ENCODE measurements at regions not wholly inside any gene's neighbourhood (a gene's known extent, or its start where the extent isn't known, plus 50 kb on each side); places are given as distances from the start of the nearest gene placed in this dataset.

DNA sequence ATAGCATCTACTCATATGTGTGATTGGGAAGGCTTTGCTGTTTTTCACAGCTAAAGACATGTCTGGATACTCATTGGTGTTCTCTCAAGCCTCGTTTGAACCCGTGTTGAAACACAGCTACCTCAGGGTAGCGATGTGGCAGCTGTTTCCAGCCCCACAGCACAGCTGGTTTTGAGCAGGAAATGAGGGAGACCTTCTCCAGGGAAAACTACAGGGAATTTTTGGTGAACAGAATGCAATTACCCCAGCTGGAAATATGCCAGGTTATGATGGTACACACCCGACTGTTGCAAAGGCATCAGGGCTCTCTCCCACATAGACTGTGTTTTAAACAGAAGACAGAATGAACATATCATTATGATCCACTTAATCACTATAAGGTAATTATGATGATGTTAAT is 828.9 kb downstream of the VRK1 start:
- TF ChIP-seq, protein P1, sequence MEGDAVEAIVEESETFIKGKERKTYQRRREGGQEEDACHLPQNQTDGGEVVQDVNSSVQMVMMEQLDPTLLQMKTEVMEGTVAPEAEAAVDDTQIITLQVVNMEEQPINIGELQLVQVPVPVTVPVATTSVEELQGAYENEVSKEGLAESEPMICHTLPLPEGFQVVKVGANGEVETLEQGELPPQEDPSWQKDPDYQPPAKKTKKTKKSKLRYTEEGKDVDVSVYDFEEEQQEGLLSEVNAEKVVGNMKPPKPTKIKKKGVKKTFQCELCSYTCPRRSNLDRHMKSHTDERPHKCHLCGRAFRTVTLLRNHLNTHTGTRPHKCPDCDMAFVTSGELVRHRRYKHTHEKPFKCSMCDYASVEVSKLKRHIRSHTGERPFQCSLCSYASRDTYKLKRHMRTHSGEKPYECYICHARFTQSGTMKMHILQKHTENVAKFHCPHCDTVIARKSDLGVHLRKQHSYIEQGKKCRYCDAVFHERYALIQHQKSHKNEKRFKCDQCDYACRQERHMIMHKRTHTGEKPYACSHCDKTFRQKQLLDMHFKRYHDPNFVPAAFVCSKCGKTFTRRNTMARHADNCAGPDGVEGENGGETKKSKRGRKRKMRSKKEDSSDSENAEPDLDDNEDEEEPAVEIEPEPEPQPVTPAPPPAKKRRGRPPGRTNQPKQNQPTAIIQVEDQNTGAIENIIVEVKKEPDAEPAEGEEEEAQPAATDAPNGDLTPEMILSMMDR (IDR thresholded peaks at IDR 0.05; ENCODE audit: insufficient read depth, low read length, missing control alignments), result no peak
- no peak for DNase-seq (ENCODE audit: low read depth, low spot score)
- CTCF ChIA-PET, result no interaction called here
- H3K4me3 ChIP-seq (ENCODE audit: low read depth, low read length), result no peak overlapping the region
- POLR2A ChIA-PET, result no interaction called here

DNA sequence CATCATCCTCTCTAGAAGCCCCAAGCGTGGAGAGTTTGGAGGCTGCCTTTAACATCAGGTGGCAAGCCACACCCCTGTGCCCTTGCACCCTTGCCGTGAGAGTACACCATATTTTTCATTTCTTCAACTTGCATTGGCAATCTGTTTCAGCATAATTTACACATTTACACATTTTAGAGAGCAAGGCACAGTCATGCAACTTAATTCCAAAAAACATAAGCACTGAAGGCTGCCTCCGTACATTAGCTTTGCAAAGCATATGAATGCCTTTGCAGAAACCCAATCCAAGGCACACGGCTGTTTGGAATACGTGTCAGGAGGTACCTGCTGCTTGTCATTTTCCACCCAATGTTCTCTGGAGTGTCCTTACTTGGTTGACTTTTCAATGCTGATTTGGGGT is 833.1 kb downstream of the VRK1 start:
- TF ChIP-seq, protein P1 (IDR thresholded peaks at IDR 0.05; ENCODE audit: insufficient read depth, low read length, missing control alignments), result no peak
- ChIA-PET POLR2A (no interaction called here), CTCF (no interaction called here)

DNA sequence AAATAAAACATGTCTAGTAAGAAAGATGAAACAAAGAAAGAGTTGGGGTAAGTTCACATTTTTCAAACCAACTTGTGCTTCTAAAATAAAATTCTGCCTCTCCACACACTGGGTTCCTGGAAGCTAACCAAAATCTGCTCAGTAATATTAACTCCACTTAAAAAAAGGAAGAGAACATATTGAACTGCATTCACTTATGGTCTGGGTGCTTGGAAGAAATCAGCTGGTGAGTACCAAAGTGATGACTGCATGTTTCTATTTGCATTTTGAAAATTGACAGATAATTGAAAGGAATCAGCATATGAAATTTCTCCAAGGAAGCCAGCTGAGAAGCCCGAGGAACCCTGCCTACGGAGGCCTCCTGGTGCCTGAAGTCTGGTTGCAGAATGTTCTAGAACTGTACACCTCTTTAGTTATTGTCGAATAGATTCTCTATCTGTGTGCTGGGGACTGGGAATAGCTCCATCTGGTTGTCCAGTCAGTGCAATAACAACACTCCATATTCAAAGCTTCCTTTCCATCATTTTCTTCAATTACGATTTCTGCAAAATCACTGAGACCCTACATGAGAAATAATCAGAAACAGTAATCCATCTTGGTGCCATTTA is 836.1 kb downstream of the VRK1 start:
- DNase-seq (ENCODE audit: low read depth, low spot score), result no peak
- ChIA-PET CTCF (no interaction called here), POLR2A (no interaction called here)
- TF ChIP-seq, protein P1 (IDR thresholded peaks at IDR 0.05; ENCODE audit: insufficient read depth, low read length, missing control alignments), result no peak
- no peak overlapping the region for H3K4me3 ChIP-seq (ENCODE audit: low read depth, low read length)

More for the DNA sequence above, 833.1 kb downstream of the VRK1 start:
- DNase-seq (ENCODE audit: low read depth, low spot score), result no peak
- H3K4me3 ChIP-seq (ENCODE audit: low read depth, low read length), result no peak overlapping the region

DNA sequence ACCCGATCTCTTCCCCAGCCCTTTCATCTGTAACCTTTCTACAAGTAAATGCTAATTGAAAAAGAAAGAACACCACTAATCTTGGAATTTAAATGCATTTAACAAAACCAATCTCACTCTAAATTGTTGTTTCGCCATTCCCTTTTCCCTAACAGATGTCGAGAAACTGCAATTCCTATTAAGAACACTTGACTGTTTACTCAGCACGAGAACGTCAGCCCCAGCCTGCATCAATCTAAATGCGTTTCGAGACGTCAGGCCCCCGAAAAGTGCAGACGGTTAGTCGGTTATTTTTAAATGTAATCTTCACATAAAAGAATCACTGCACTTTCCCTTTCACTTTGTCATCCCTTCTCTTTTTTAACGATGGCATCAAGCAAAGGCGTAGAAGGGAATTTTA is 837.6 kb downstream of the VRK1 start:
- TF ChIP-seq, protein P1 (IDR thresholded peaks at IDR 0.05; ENCODE audit: insufficient read depth, low read length, missing control alignments), result no peak
- H3K4me3 ChIP-seq (ENCODE audit: low read depth, low read length), result no peak overlapping the region
- POLR2A ChIA-PET, result no interaction called here
- no peak for DNase-seq (ENCODE audit: low read depth, low spot score)
- CTCF ChIA-PET, result no interaction called here

DNA sequence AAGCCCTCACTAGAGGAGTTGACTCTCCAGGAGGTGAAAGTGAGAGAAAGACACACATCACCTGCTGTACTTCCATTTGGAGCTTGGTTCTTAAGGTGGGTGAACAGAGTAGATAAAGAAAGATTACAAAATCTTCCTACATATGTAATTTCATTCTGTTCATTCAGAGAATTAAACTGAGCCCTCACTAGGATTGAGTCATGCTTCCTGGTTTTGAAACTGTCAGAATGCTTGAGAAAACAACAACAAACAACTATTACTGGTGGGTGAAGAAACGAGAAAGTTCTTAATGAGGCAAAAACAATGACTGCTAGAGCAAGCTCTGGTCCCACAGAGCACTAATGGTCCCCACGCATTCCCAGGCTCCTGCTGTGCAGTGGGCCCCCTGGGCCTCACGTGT is 841.7 kb downstream of the VRK1 start:
- no peak overlapping the region for H3K4me3 ChIP-seq (ENCODE audit: low read depth, low read length)
- TF ChIP-seq, protein P1 (IDR thresholded peaks at IDR 0.05; ENCODE audit: insufficient read depth, low read length, missing control alignments), result no peak
- CTCF ChIA-PET, result no interaction called here
- DNase-seq (ENCODE audit: low read depth, low spot score), result no peak
- POLR2A ChIA-PET, result no interaction called here

DNA sequence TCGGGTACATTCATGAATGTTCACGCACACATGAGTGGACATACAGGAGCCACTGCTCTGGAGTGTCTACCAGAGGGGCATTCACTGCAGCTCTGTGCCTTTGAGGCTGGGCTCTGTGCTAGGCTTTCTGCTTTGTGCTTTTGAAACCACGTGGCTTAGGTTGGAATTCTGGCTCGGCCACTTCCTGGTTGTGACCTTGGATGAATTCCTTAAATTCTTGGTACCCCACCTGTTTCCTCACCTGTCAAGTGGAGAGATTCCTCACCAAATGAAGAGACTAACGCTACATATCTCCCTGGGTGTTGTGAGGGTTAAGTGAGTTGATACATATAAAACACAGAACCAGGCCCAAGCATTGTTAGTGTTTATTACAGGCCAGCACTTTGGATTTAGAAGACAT is 842.8 kb downstream of the VRK1 start:
- DNase-seq (ENCODE audit: low read depth, low spot score), result no peak
- TF ChIP-seq, protein P1 (IDR thresholded peaks at IDR 0.05; ENCODE audit: insufficient read depth, low read length, missing control alignments), result no peak
- ChIA-PET CTCF (no interaction called here), POLR2A (no interaction called here)
- H3K4me3 ChIP-seq (ENCODE audit: low read depth, low read length), result no peak overlapping the region

Measured in AG04449 (cell line).